OCI-LY7 (cell line): ENCODE measurements at regions not wholly inside any gene's neighbourhood (a gene's known extent, or its start where the extent isn't known, plus 50 kb on each side); places are given as distances from the start of the nearest gene placed in this dataset.

ENCODE experiments used
- EZH2phosphoT487 ChIP-seq: fragments of 200-600 bp; sonication (generic); IDR thresholded peaks from 2 replicates; pipeline ENCODE4 v1.6.1; 2018; ENCODE audit warnings: low read depth, borderline replicate concordance, mild to moderate bottlenecking, mixed run types, antibody characterized with exemption, low read length, moderate library complexity, mixed read lengths
- TF ChIP-seq, protein P1 (sequence below): fragments of 200-600 bp; sonication (generic); conservative IDR thresholded peaks from 2 replicates; pipeline ENCODE4 v1.5.1; 2014; ENCODE audit warnings: mild to moderate bottlenecking, antibody characterized with exemption, low read length, moderate library complexity, mixed read lengths

DNA sequence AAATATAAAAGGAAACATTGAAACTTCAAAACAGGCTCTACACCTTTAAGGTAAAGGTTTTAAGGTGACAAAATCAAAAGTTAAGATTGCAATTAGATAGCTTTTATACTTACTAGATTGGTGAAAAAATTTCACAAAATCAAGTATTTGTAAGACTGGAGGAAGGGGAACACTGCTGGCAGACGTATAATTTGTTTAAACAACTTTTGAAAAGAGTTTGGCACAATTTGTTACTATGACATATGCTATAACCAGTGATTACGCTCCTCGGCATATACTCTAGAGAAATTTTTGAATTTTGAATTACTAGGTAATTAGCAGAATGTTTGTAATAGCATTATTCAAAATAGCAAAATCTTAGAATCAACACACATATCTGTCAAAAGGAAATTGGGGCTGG, 425.0 kb downstream of the LRRIQ3 start:
- TF ChIP-seq, protein P1, sequence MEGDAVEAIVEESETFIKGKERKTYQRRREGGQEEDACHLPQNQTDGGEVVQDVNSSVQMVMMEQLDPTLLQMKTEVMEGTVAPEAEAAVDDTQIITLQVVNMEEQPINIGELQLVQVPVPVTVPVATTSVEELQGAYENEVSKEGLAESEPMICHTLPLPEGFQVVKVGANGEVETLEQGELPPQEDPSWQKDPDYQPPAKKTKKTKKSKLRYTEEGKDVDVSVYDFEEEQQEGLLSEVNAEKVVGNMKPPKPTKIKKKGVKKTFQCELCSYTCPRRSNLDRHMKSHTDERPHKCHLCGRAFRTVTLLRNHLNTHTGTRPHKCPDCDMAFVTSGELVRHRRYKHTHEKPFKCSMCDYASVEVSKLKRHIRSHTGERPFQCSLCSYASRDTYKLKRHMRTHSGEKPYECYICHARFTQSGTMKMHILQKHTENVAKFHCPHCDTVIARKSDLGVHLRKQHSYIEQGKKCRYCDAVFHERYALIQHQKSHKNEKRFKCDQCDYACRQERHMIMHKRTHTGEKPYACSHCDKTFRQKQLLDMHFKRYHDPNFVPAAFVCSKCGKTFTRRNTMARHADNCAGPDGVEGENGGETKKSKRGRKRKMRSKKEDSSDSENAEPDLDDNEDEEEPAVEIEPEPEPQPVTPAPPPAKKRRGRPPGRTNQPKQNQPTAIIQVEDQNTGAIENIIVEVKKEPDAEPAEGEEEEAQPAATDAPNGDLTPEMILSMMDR = no peak
- no peak for TF ChIP-seq EZH2phosphoT487
